Neural cell (in vitro differentiated cells): ENCODE measurements at regions not wholly inside any gene's neighbourhood (a gene's known extent, or its start where the extent isn't known, plus 50 kb on each side); places are given as distances from the start of the nearest gene placed in this dataset.

Experiments used
- SMC3 ChIP-seq: fragments of 450-650 bp; conservative IDR thresholded peaks from 2 replicates; pipeline ENCODE4 v1.6.1; 2014; ENCODE audit warnings: antibody characterized with exemption, mild to moderate bottlenecking, moderate library complexity; ENCODE audit not compliant: poor library complexity
- TF ChIP-seq, protein P1 (sequence below): fragments of 450-650 bp; IDR thresholded peaks from 2 replicates; pipeline ENCODE4 v1.5.1; 2014; ENCODE audit warnings: antibody characterized with exemption, mild to moderate bottlenecking, moderate library complexity; ENCODE audit not compliant: poor library complexity, severe bottlenecking

DNA sequence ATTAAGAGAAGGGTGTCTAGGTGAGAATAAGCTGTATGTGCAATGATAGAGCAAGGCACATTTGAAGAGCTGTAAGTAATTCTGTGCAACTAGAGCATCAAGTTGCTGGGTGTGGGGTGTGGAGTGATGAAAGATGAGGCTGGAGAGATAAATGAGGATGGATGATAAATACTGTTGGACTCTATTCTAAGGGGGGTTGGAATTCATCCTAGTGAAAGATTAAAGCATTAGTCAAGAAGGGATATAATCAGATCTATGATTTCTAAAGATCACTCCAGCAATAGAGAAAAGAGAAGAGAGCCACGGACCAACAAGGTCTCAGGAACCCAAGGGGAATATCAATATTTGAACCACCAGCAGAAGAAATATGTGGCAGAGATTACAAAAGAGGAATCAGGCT is 415.0 kb upstream of the RPS6KA3 start:
- TF ChIP-seq, protein P1, sequence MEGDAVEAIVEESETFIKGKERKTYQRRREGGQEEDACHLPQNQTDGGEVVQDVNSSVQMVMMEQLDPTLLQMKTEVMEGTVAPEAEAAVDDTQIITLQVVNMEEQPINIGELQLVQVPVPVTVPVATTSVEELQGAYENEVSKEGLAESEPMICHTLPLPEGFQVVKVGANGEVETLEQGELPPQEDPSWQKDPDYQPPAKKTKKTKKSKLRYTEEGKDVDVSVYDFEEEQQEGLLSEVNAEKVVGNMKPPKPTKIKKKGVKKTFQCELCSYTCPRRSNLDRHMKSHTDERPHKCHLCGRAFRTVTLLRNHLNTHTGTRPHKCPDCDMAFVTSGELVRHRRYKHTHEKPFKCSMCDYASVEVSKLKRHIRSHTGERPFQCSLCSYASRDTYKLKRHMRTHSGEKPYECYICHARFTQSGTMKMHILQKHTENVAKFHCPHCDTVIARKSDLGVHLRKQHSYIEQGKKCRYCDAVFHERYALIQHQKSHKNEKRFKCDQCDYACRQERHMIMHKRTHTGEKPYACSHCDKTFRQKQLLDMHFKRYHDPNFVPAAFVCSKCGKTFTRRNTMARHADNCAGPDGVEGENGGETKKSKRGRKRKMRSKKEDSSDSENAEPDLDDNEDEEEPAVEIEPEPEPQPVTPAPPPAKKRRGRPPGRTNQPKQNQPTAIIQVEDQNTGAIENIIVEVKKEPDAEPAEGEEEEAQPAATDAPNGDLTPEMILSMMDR = no peak
- no peak for TF ChIP-seq SMC3
